ENCODE measurements at regions not wholly inside any gene's neighbourhood (a gene's known extent, or its start where the extent isn't known, plus 50 kb on each side); places are given as distances from the start of the nearest gene placed in this dataset.

- TF ChIP-seq POLR2A (IDR thresholded peaks at IDR 0.05) (no peak), CTCF (IDR thresholded peaks at IDR 0.05 in 4 of 5, conservative IDR thresholded peaks at IDR 0.05 in 1 of 5) (no peak)
These were observed 603.6 kb downstream of the PSAT1 start for GRCh38 chr9:78900500-78900899.

All from gastrocnemius medialis (tissue), 4 donors.